K562 (cell line): ENCODE measurements at regions not wholly inside any gene's neighbourhood (a gene's known extent, or its start where the extent isn't known, plus 50 kb on each side); places are given as distances from the start of the nearest gene placed in this dataset.

Experiments used
- ATAC-seq: fragments of 200-7000 bp; cut with Tn5 transposase; 3 replicates; pipeline ENCODE4 v1.9.1; 2020; ENCODE audit warnings: moderate library complexity
- BruUV-seq: library from RNA; stranded (reverse); fragments of 400-500 nt; replicated peaks from 2 replicates; lab custom pipeline; 2021; lab: Mats Ljungman, UMichigan
- CTCF ChIA-PET: fragments of 300-600 bp; formaldehyde crosslinking; extraction: SDS; loops from one replicate; lab custom pipeline; 2021; ENCODE audit warnings: low intra/inter-chr PET ratio; lab: Yijun Ruan, JAX
- POLR2A ChIA-PET: fragments of 300-600, 350-650 bp; sonication (Branson Sonifier 250); formaldehyde crosslinking; extraction: SDS; loops from one replicate; lab custom pipeline; 2021; ENCODE audit warnings: antibody characterized with exemption, inconsistent platforms; lab: Yijun Ruan, JAX
- DNase-seq, 4 experiments: peaks; one replicate each; pipeline versions ENCODE4 v3.0.0 to v3.0.0-alpha.2; 2011 to 2018; ENCODE audit warnings: low spot score in 3 of 4, mixed read lengths in 3 of 4; ENCODE audit errors: extremely low read depth in 1 of 4
- FAIRE-seq: peaks from 2 replicates; lab custom pipeline; 2011; peaks lifted over from hg19 to GRCh38; lab: Jason Lieb, UNC
- H2AFZ ChIP-seq: 2 replicates; pipeline ENCODE4 v1.6.0; 2011; ENCODE audit warnings: low read depth, low read length, control low read depth, inconsistent platforms
- H3K27ac ChIP-seq: fragments of 200-600 bp; 3 replicates; pipeline ENCODE4 v1.8.0; 2011; ENCODE audit warnings: low read depth, mild to moderate bottlenecking, control low read depth, inconsistent platforms, low read length, moderate library complexity, mixed read lengths; ENCODE audit errors: extremely low read depth
- H3K27me3 ChIP-seq, 2 experiments: fragments of 300-600 bp in 1 of 2; 2 replicates in 1 of 2; 3 replicates in 1 of 2; pipeline versions ENCODE4 v1.6.0 to v1.8.0; 2011; ENCODE audit warnings: inconsistent platforms in 2 of 2, low read length in 2 of 2, mild to moderate bottlenecking in 1 of 2, mixed read lengths in 1 of 2, moderate library complexity in 1 of 2; ENCODE audit not compliant: control insufficient read depth in 2 of 2, insufficient read depth in 2 of 2
- H3K36me3 ChIP-seq: fragments of 300-600 bp; 3 replicates; pipeline ENCODE4 v1.8.0; 2011; ENCODE audit warnings: mild to moderate bottlenecking, low read length, inconsistent platforms; ENCODE audit not compliant: control insufficient read depth, insufficient read depth
- H3K4me1 ChIP-seq, 2 experiments: fragments of 200-600 bp in 1 of 2; replicated peaks in 1 of 2; 2 replicates in 1 of 2; 3 replicates in 1 of 2; pipeline versions ENCODE4 v1.5.1 to v1.8.0; 2011; ENCODE audit warnings: inconsistent platforms in 2 of 2, low read length in 2 of 2, mild to moderate bottlenecking in 1 of 2, mixed read lengths in 1 of 2, moderate library complexity in 1 of 2; ENCODE audit not compliant: control insufficient read depth in 2 of 2, insufficient read depth in 2 of 2
- H3K4me2 ChIP-seq: 2 replicates; pipeline ENCODE4 v1.6.1; 2011; ENCODE audit warnings: low read length, control low read depth, inconsistent platforms, mixed read lengths; ENCODE audit not compliant: insufficient read depth
- H3K4me3 ChIP-seq: fragments of 200-600 bp; sonication (generic), shearing (Covaris generic); 2 replicates; pipeline ENCODE4 v1.5.1; 2016; ENCODE audit warnings: control low read depth, inconsistent platforms
- H3K79me2 ChIP-seq: fragments of 200-600 bp; 3 replicates; pipeline ENCODE4 v1.8.0; 2011; ENCODE audit warnings: low read length, inconsistent platforms; ENCODE audit not compliant: control insufficient read depth, insufficient read depth
- H3K9ac ChIP-seq, 2 experiments: 2 replicates each; pipeline versions ENCODE4 v1.6.0 to v1.6.1; 2011; ENCODE audit warnings: low read depth in 2 of 2, low read length in 2 of 2, control low read depth in 1 of 2, inconsistent platforms in 1 of 2, mild to moderate bottlenecking in 1 of 2, mixed read lengths in 1 of 2; ENCODE audit not compliant: insufficient read depth in 1 of 2
- H3K9me1 ChIP-seq: one replicate; pipeline ENCODE4 v1.6.0; 2011; ENCODE audit warnings: inconsistent platforms, mild to moderate bottlenecking, low read length, moderate library complexity; ENCODE audit not compliant: control insufficient read depth, insufficient read depth
- H3K9me3 ChIP-seq: replicated peaks from 2 replicates; pipeline ENCODE4 v1.5.1; 2011; ENCODE audit warnings: low read depth, low read length, inconsistent platforms; ENCODE audit not compliant: control insufficient read depth, insufficient read depth
- H4K20me1 ChIP-seq: replicated peaks from 2 replicates; pipeline ENCODE4 v1.6.1; 2011; ENCODE audit warnings: low read length, inconsistent platforms, mixed read lengths; ENCODE audit not compliant: control insufficient read depth, insufficient read depth
- BRF1 ChIP-seq: IDR thresholded peaks from 3 replicates; pipeline ENCODE4 v1.6.1; 2011; ENCODE audit warnings: borderline replicate concordance, mild to moderate bottlenecking; ENCODE audit not compliant: insufficient read length; ENCODE audit errors: extremely low read depth
- CBX2 ChIP-seq: fragments of 200-600 bp; sonication (generic); IDR thresholded peaks from one replicate; pipeline ENCODE4 v1.6.1; 2012; ENCODE audit warnings: mild to moderate bottlenecking, low read length, inconsistent platforms; ENCODE audit not compliant: insufficient read depth, poor library complexity, severe bottlenecking
- CHCHD3 ChIP-seq: fragments of 250-450 bp; sonication (Bioruptor Pico); IDR thresholded peaks from 2 replicates; pipeline ENCODE4 v2.1.2; 2022; ENCODE audit warnings: mild to moderate bottlenecking
- HMG20B ChIP-seq: fragments of 250-450 bp; sonication (Bioruptor Pico); IDR thresholded peaks from 2 replicates; pipeline ENCODE4 v1.5.0; 2021; ENCODE audit warnings: mild to moderate bottlenecking
- HMGN3 ChIP-seq: IDR thresholded peaks from 2 replicates; pipeline ENCODE4 v1.6.1; 2011; ENCODE audit warnings: borderline replicate concordance, low read depth, mild to moderate bottlenecking, mixed read lengths, low read length; ENCODE audit not compliant: insufficient read length; ENCODE audit errors: extremely low read depth
- HNRNPK ChIP-seq: fragments of 200-400 bp; formaldehyde crosslinking; IDR thresholded peaks from one replicate; pipeline ENCODE4 v1.6.1; 2018; ENCODE audit warnings: mild to moderate bottlenecking, low read depth, low read length; ENCODE audit not compliant: poor library complexity, severe bottlenecking
- NR2F6 ChIP-seq: fragments of 450-650 bp; formaldehyde crosslinking; IDR thresholded peaks from 2 replicates; pipeline ENCODE4 v1.4.0; 2020; ENCODE audit warnings: mild to moderate bottlenecking
- SRSF9 ChIP-seq: fragments of 200-400 bp; formaldehyde crosslinking; IDR thresholded peaks from 2 replicates; pipeline ENCODE4 v1.6.1; 2017; ENCODE audit warnings: low read depth, low read length, borderline replicate concordance
- TBL1XR1 ChIP-seq, 2 experiments: IDR thresholded peaks; 2 replicates each; pipeline ENCODE4 v1.6.1; 2012; ENCODE audit warnings: improper control_type of control experiment in 2 of 2, low read length in 2 of 2, mild to moderate bottlenecking in 1 of 2
- ZNF699 ChIP-seq: fragments of 250-450 bp; sonication (Bioruptor Pico); IDR thresholded peaks from 2 replicates; pipeline ENCODE4 v1.8.0; 2021; ENCODE audit warnings: mild to moderate bottlenecking, moderate library complexity; ENCODE audit not compliant: insufficient replicate concordance
- WGBS: fragments of 100-300 bp; shearing (Covaris generic); methylation state at CpG from one replicate; pipeline ENCODE4 v1.1.6; 2016; ENCODE audit warnings: low coverage, mixed read lengths; ENCODE audit not compliant: insufficient coverage; ENCODE audit errors: missing lambda C conversion rate; 5-methylcytosine and 5-hydroxymethylcytosine counted together
- in situ Hi-C: fragments of 300-500 bp; cut with MboI; formaldehyde crosslinking; loops from 4 replicates; pipeline ENCODE4 v1.15.0; 2018; ENCODE audit warnings: inconsistent platforms, mixed read lengths
- intact Hi-C: fragments of 100-400 bp; cut with micrococcal nuclease; formaldehyde crosslinking; loops from 2 replicates; pipeline ENCODE4 v1.14.2; 2022
- TF ChIP-seq, protein P1 (sequence below): fragments of 450-650 bp; IDR thresholded peaks from 2 replicates; pipeline ENCODE4 v1.6.1; 2017; ENCODE audit warnings: antibody characterized with exemption
- TF ChIP-seq, protein P2 (sequence below), 2 experiments: fragments of 150-350 bp in 1 of 2; IDR thresholded peaks; 2 replicates each; pipeline ENCODE4 v1.6.1; 2012 to 2016; ENCODE audit warnings: low read depth in 2 of 2, low read length in 2 of 2, mild to moderate bottlenecking in 1 of 2, moderate library complexity in 1 of 2
- TF ChIP-seq, protein P3 (sequence below): sonication (generic); formaldehyde crosslinking; IDR thresholded peaks from 2 replicates; pipeline ENCODE4 v1.8.1; 2022; ENCODE audit warnings: missing genetic modification reagents

DNA sequence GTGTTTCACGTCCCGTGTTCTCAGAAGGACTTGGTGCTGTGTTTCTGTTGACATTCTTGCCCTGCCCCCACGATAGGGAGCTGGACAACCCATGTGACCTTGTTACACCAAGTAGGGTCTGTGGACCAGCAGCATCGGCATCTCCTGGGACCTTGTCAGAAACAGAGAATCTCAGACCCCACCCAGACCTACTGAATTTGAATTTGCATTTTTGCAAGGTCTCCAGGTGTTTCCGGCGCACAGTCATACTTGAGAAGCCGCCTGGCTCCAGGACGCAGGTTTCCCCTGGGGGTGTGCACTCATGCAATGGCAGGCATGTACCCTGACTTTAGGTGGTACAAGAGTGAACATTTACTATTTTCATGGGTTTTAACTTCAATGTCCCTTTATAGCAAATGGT is 117.9 kb downstream of the TLE3 start (continued):
- TF ChIP-seq CHCHD3 (CRISPR knock-in tag) (no peak), ZNF699 (CRISPR knock-in tag) (no peak), TBL1XR1 (IDR thresholded peaks at IDR 0.05; ENCODE audit: low read length in 2 of 2) (no peak), HNRNPK (no peak)
- TF ChIP-seq, protein P1, sequence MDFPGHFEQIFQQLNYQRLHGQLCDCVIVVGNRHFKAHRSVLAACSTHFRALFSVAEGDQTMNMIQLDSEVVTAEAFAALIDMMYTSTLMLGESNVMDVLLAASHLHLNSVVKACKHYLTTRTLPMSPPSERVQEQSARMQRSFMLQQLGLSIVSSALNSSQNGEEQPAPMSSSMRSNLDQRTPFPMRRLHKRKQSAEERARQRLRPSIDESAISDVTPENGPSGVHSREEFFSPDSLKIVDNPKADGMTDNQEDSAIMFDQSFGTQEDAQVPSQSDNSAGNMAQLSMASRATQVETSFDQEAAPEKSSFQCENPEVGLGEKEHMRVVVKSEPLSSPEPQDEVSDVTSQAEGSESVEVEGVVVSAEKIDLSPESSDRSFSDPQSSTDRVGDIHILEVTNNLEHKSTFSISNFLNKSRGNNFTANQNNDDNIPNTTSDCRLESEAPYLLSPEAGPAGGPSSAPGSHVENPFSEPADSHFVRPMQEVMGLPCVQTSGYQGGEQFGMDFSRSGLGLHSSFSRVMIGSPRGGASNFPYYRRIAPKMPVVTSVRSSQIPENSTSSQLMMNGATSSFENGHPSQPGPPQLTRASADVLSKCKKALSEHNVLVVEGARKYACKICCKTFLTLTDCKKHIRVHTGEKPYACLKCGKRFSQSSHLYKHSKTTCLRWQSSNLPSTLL: no peak

DNA sequence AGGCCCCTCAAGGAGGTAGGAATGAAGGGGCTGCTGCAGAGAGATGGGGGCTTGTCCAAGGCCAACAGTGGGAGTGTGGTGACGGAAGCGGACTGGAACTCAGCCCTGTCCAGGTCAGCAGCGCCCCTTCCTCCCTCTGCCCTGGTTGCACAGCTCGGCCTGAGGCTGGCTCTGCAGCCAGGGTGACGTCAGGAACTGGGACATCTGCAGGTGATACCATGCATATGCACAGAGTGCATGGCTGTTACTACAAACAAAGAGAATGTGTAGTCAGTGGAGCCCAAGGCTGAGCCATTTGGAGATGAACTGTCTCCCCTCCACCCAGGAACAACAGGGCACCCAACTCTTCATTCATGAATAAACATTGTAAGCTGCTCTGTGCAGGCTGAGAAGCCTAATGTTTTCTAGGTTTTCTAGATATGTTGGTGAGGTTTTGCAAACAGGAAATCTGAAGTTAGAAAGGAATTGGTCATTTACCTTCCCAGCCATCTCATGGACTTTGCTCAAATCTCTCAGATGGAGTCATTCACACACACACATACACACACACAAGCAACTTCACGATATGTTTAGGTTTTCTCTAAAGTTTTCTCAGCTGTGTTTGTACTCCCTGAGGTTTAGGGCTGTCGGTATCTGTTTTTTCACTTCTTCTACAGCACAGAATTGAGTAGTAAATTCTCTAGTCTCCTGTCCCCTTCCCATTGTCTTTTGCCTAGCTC is 117.2 kb downstream of the TLE3 start:
- CTCF ChIA-PET: no interaction called here
- DNase-seq: no peak
- intact Hi-C loops: no loop called here
- TF ChIP-seq, protein P2, sequence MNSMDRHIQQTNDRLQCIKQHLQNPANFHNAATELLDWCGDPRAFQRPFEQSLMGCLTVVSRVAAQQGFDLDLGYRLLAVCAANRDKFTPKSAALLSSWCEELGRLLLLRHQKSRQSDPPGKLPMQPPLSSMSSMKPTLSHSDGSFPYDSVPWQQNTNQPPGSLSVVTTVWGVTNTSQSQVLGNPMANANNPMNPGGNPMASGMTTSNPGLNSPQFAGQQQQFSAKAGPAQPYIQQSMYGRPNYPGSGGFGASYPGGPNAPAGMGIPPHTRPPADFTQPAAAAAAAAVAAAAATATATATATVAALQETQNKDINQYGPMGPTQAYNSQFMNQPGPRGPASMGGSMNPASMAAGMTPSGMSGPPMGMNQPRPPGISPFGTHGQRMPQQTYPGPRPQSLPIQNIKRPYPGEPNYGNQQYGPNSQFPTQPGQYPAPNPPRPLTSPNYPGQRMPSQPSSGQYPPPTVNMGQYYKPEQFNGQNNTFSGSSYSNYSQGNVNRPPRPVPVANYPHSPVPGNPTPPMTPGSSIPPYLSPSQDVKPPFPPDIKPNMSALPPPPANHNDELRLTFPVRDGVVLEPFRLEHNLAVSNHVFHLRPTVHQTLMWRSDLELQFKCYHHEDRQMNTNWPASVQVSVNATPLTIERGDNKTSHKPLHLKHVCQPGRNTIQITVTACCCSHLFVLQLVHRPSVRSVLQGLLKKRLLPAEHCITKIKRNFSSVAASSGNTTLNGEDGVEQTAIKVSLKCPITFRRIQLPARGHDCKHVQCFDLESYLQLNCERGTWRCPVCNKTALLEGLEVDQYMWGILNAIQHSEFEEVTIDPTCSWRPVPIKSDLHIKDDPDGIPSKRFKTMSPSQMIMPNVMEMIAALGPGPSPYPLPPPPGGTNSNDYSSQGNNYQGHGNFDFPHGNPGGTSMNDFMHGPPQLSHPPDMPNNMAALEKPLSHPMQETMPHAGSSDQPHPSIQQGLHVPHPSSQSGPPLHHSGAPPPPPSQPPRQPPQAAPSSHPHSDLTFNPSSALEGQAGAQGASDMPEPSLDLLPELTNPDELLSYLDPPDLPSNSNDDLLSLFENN (IDR thresholded peaks at IDR 0.05; ENCODE audit: low read depth in 2 of 2, low read length in 2 of 2): no peak
- TF ChIP-seq HMG20B (CRISPR knock-in tag) (no peak), SRSF9 (no peak), NR2F6 (CRISPR knock-in tag) (no peak), HMGN3 (no peak), CBX2 (no peak), BRF1 (no peak)
- TF ChIP-seq, protein P3, sequence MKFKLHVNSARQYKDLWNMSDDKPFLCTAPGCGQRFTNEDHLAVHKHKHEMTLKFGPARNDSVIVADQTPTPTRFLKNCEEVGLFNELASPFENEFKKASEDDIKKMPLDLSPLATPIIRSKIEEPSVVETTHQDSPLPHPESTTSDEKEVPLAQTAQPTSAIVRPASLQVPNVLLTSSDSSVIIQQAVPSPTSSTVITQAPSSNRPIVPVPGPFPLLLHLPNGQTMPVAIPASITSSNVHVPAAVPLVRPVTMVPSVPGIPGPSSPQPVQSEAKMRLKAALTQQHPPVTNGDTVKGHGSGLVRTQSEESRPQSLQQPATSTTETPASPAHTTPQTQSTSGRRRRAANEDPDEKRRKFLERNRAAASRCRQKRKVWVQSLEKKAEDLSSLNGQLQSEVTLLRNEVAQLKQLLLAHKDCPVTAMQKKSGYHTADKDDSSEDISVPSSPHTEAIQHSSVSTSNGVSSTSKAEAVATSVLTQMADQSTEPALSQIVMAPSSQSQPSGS (CRISPR knock-in tag): no peak

More for the DNA sequence above, 117.2 kb downstream of the TLE3 start:
- no peak overlapping the region for H3K9ac ChIP-seq
- H3K4me3 ChIP-seq: no peak overlapping the region
- H3K9me3 ChIP-seq: no peaks in the 10 kb centered on the region
- WGBS: under 1% methylated on average over 7 of the region's 7 CpGs
- no TSS peak for BruUV-seq
- ATAC-seq (no peak), FAIRE-seq (no peak)
- in situ Hi-C loops: loop anchor here (10.0 kb wide), 1 partner anchor 1474 kb away; no protein-coding TSS in a partner anchor
- no peak overlapping the region for H3K27ac ChIP-seq
- no peaks in the 10 kb centered on the region for H3K79me2 ChIP-seq
- POLR2A ChIA-PET: no interaction called here
- H3K4me2 ChIP-seq: no peak overlapping the region
- H3K9me1 ChIP-seq: no peaks in the 10 kb centered on the region
- H3K27me3 ChIP-seq: peaks cover 0 to 9% of the 10 kb centered on the region in 2 experiments; a peak in 3 of 5 replicates
- H2AFZ ChIP-seq: no peak overlapping the region
- no peaks in the 10 kb centered on the region for H3K36me3 ChIP-seq
- H3K4me1 ChIP-seq: no peaks in the 10 kb centered on the region
- H4K20me1 ChIP-seq: 0 out of 2 replicates have a peak, but pooled peaks cover 3% of the 10 kb centered on the region
